OCI-M2 (cell line): ENCODE measurements at regions not wholly inside any gene's neighbourhood (a gene's known extent, or its start where the extent isn't known, plus 50 kb on each side); places are given as distances from the start of the nearest gene placed in this dataset.

ENCODE experiments used
- DNase-seq: peaks from one replicate; lab custom pipeline; 2025; ENCODE audit not compliant: unreplicated experiment; lab: John Stamatoyannopoulos, UW

- DNase-seq, result no peak
These were observed 157.5 kb upstream of the IER5L start for GRCh38 chr9:129335464-129336129.

GRCh38 chr9:129334105-129334935, 156.3 kb upstream of the IER5L start:
- DNase-seq, result no peak

GRCh38 chr9:129333617-129334104, 155.6 kb upstream of the IER5L start:
- no peak for DNase-seq

- DNase-seq, result no peak
These were observed 154.5 kb upstream of the IER5L start for GRCh38 chr9:129332581-129332980.

- no peak for DNase-seq
These were observed 153.9 kb upstream of the IER5L start for GRCh38 chr9:129331772-129332500.

- no peak for DNase-seq
These were observed 153.4 kb upstream of the IER5L start for GRCh38 chr9:129331493-129331765.

- DNase-seq, result no peak
These were observed 152.8 kb upstream of the IER5L start for GRCh38 chr9:129330711-129331492.

GRCh38 chr9:129328355-129329042, 150.4 kb upstream of the IER5L start:
- no peak for DNase-seq

GRCh38 chr9:129327552-129328328, 149.7 kb upstream of the IER5L start:
- no peak for DNase-seq

GRCh38 chr9:129326061-129327005, 148.3 kb upstream of the IER5L start:
- no peak for DNase-seq

GRCh38 chr9:129324808-129325502, 146.9 kb upstream of the IER5L start:
- no peak for DNase-seq

- no peak for DNase-seq
These were observed 146.0 kb upstream of the IER5L start for GRCh38 chr9:129323999-129324553.

GRCh38 chr9:129323376-129323998, 145.4 kb upstream of the IER5L start:
- DNase-seq, result no peak

- no peak for DNase-seq
These were observed 144.7 kb upstream of the IER5L start for GRCh38 chr9:129322641-129323375.

- no peak for DNase-seq
These were observed 144.1 kb upstream of the IER5L start for GRCh38 chr9:129322022-129322621.
